Activated CD4-positive, alpha-beta memory T cell treated with anti-CD3 and anti-CD28 coated beads, Interleukin-2, amount 10 ng/mL, durations not matched to agents 7 days and 5 days (primary cell): ENCODE measurements at regions not wholly inside any gene's neighbourhood (a gene's known extent, or its start where the extent isn't known, plus 50 kb on each side); places are given as distances from the start of the nearest gene placed in this dataset.
"Not testable (repeated sequence)": the region's sequence is repeated elsewhere in the genome, so short reads cannot be mapped to it uniquely, and the experiment has no call there.

ENCODE experiments used
- CTCF ChIA-PET: fragments of 350-600 bp; sonication (Branson Sonifier 250); formaldehyde crosslinking; loops from one replicate; lab custom pipeline; 2021; ENCODE audit warnings: antibody characterized with exemption, inconsistent platforms; lab: Charles Lee
- POLR2A ChIA-PET: fragments of 350-600 bp; sonication (Branson Sonifier 250); formaldehyde crosslinking; loops from one replicate; lab custom pipeline; 2021; ENCODE audit warnings: antibody characterized with exemption; lab: Charles Lee
- DNase-seq: peaks from one replicate; pipeline ENCODE4 v3.0.0-alpha.2; 2020
- H3K27ac Mint-ChIP-seq: one replicate; pipeline ENCODE4 v1.8.0; 2021; ENCODE audit warnings: mild to moderate bottlenecking, mixed read lengths
- H3K27me3 Mint-ChIP-seq: one replicate; pipeline ENCODE4 v1.8.0; 2021; ENCODE audit warnings: mixed read lengths
- H3K36me3 Mint-ChIP-seq: one replicate; pipeline ENCODE4 v1.8.0; 2021; ENCODE audit warnings: low read depth, mixed read lengths
- H3K4me1 Mint-ChIP-seq: one replicate; pipeline ENCODE4 v1.8.0; 2021; ENCODE audit warnings: mixed read lengths
- H3K4me3 Mint-ChIP-seq: one replicate; pipeline ENCODE4 v1.8.0; 2021; ENCODE audit warnings: mild to moderate bottlenecking, mixed read lengths
- H3K9me3 Mint-ChIP-seq: one replicate; pipeline ENCODE4 v1.8.0; 2021; ENCODE audit warnings: mixed read lengths

DNA sequence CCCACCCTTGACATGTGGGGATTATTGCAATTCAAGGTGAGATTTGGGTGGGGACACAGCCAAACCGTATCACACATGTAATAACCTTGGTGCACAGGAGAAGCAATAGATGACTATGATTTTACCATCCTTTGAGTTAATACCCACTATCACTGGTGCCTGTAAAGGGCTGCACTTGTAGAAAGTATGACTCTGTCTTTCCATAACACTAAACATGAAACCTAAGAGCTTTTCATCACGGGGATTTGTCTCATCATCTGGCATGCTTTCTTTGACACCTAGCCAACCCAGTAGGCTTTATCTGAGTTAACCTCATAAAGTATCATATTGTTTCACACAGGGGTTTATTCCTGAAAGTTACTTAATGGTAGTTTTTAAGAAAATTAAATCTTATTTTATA lies 188.9 kb upstream of the TNC start:
- Mint-ChIP-seq H3K27ac (no peak overlapping the region), H3K4me3 (no peak overlapping the region), H3K27me3 (peaks cover 2% of the 10 kb centered on the region), H3K4me1 (no peaks in the 10 kb centered on the region), H3K9me3 (no peaks in the 10 kb centered on the region), H3K36me3 (no peaks in the 10 kb centered on the region)
- ChIA-PET POLR2A (no interaction called here), CTCF (no interaction called here)
- DNase-seq = no peak

DNA sequence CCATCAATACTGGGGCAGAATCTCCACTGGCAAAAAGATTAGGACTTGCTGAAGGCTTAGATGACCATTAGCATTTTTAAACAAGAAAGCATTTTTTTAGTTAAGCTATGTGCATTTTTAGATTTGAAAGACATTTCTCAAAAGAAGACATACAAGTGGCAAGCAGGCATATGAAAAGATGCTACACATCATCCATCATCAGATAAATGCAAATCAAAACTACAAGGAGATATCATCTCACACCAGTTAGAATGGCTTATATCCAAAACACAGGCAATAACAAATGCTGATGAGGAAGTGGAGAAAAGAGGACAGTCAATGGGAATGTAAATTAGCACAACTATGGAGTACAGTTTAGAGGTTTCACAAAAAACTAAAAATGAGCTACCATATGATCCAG lies 195.6 kb upstream of the TNC start:
- Mint-ChIP-seq H3K36me3 (no peaks in the 10 kb centered on the region), H3K27me3 (peaks cover 4% of the 10 kb centered on the region), H3K27ac (no peak overlapping the region), H3K4me3 (no peak overlapping the region), H3K9me3 (peaks cover 2% of the 10 kb centered on the region), H3K4me1 (no peaks in the 10 kb centered on the region)
- ChIA-PET POLR2A (no interaction called here), CTCF (no interaction called here)
- no peak for DNase-seq

DNA sequence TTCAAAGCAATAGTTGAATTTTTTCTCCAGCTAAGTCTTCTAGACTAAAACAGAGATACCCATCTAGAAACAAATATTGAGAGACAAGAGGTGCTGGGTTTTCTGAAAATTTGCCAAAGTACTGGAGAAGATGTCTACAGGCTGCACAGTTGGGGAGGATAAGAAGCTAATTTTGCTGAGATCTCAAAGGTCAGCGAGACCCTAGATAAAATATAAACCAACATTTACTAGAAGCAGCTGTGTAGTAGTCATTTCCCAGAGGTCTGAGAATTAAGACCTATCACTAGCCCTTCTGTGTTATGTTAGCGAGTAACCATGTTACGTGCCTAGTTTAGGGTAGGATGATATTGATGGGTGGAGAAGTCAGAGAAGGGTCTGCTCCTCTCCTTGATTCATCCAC lies 208.5 kb upstream of the TNC start:
- ChIA-PET POLR2A (no interaction called here), CTCF (no interaction called here)
- no peaks in the 10 kb centered on the region for H3K27me3 Mint-ChIP-seq
- H3K9me3 Mint-ChIP-seq = no peaks in the 10 kb centered on the region
- DNase-seq = no peak
- H3K36me3 Mint-ChIP-seq = no peaks in the 10 kb centered on the region
- no peaks in the 10 kb centered on the region for H3K4me1 Mint-ChIP-seq
- H3K27ac Mint-ChIP-seq = no peak overlapping the region
- no peak overlapping the region for H3K4me3 Mint-ChIP-seq

DNA sequence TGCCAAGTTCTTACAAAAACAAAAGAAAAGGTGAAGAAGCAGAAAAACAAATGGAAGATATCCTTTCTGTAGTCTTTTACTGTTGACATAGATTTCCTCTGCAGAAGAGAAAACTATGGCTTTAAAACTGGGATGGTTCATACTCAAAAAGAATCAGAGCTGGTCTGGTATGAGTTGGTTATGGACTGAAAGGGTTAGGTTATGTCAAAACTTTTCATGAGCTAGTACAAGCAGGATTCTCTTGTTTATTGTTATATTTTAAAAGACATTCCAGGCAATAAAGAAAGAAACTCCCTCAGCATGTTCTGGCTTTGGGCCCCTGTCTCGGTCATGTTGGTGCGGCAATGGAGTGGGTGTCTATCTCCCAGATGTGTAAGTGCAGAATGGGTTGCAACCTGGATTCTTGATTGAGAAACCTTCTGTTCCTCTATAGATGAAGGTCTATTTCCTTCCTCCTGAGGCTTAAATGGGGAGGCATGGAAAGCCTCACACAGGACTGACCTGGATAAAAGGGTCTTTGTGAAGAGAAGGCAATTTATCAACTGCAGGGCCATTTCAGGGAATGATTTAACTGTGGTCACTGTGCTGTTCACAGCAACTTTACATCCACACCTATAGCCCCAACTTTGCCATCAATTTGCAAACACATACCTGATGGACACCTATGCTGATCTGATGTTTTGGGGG lies 209.6 kb upstream of the TNC start:
- Mint-ChIP-seq H3K4me3 (no peak overlapping the region), H3K27me3 (no peaks in the 10 kb centered on the region), H3K9me3 (no peaks in the 10 kb centered on the region), H3K36me3 (no peaks in the 10 kb centered on the region), H3K4me1 (no peaks in the 10 kb centered on the region), H3K27ac (no peak overlapping the region)
- ChIA-PET CTCF (no interaction called here), POLR2A (no interaction called here)
- no peak for DNase-seq

DNA sequence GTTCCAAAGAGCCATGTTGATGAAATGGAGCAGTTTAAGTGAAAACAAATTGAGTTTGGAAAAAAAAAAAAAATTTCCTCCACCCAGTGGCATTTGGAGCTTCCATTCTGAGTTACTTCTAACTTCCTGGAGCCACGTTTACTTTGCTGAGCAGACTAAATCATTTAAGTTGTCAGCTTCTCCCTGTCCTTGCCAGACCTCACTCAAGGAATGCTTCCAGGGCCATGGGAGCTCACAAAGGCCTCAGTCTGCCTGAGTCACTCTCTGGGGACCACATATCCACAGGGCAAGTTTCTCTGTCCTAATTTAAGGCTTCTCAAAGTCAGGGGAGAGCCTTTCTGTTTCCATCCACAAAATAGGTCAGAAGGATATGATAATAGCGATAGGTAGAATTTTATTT lies 210.3 kb upstream of the TNC start:
- H3K9me3 Mint-ChIP-seq = no peaks in the 10 kb centered on the region
- no peaks in the 10 kb centered on the region for H3K36me3 Mint-ChIP-seq
- DNase-seq = no peak
- H3K27me3 Mint-ChIP-seq = no peaks in the 10 kb centered on the region
- CTCF ChIA-PET = no interaction called here
- H3K27ac Mint-ChIP-seq = no peak overlapping the region
- no peaks in the 10 kb centered on the region for H3K4me1 Mint-ChIP-seq
- no peak overlapping the region for H3K4me3 Mint-ChIP-seq
- POLR2A ChIA-PET = no interaction called here

DNA sequence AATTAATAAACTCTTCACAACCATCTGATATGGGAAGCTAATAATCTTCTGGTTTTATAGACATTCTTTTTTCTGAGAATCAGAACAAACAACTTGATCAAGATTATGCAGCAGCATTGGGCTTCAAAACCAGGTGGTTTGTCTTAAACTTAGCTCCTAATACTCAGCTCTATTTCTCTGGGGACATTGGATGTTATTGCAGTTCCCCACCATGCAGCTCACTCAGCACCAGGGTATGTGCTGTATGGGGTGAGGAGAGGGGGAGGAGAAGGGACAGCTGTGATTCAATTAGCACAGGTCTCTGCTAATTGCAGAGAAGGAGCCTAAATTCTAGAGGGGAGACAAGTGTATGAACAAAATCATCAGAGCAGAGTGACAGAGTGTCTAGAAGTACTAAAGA lies 210.7 kb upstream of the TNC start:
- Mint-ChIP-seq H3K27me3 (no peaks in the 10 kb centered on the region), H3K27ac (no peak overlapping the region), H3K9me3 (no peaks in the 10 kb centered on the region), H3K36me3 (no peaks in the 10 kb centered on the region), H3K4me1 (no peaks in the 10 kb centered on the region), H3K4me3 (no peak overlapping the region)
- ChIA-PET CTCF (no interaction called here), POLR2A (no interaction called here)
- DNase-seq = no peak

DNA sequence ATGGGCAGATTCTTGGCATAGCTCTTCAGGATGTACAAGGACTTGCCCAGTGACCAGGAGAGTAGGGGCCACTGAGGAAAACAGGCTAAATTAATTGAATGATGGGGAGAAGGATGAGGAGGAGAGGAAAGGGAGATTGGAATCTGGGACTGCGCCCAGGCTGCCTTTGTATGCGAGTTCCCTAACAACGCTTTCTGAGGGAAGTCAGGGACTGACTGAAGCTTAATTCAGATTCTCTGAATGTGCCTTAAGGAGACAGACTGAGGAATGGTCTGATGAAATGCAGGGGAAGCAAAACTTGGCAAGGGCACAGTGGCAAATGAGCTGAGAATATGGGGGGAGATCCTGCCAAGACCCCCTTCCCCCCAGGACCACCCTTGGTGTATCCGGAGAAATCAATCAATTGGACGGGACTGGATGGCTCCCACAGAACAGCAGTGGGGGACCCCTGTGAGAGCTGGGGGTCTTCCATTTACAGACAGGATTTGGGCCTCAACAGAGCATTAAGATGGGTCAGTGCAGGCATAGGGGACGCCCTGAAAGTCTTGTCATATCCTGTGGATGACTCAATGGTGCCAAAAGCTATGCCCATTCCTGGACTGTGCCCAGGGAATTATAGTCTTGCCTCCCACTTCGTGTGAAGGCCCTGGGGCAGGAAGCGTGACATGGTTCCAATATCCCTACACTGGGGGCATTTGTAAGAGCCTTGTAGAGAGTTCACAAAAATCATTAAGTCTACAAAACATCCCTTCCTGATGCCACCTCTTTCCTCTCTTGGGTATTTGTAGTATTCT lies 215.5 kb upstream of the TNC start:
- no peak for DNase-seq
- Mint-ChIP-seq H3K27me3 (no peaks in the 10 kb centered on the region), H3K9me3 (no peaks in the 10 kb centered on the region), H3K27ac (no peak overlapping the region), H3K4me3 (no peak overlapping the region), H3K4me1 (no peaks in the 10 kb centered on the region), H3K36me3 (no peaks in the 10 kb centered on the region)
- CTCF ChIA-PET = no interaction called here
- POLR2A ChIA-PET = no interaction called here

DNA sequence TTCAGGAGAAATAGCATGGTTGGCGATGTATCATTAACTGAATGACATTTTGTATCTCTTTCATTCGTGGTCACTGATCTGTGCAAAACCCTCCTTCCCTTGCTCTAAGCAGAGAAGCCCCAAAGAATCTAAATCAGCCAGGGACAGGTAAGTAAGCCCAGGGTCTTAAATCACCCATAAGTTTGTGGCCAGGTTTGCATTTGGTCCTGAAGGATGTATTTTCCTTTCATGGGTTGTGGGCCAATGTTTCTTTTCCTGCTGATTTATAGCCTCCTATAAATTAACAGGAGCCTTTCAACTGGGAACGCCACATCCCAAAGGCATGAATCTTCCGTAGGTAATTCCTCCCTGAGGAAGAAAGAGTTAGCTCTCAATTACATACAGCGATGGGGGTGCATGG lies 217.5 kb upstream of the TNC start:
- Mint-ChIP-seq H3K36me3 (no peaks in the 10 kb centered on the region), H3K27ac (no peak overlapping the region), H3K4me1 (no peaks in the 10 kb centered on the region), H3K4me3 (no peak overlapping the region), H3K9me3 (no peaks in the 10 kb centered on the region), H3K27me3 (no peaks in the 10 kb centered on the region)
- no peak for DNase-seq
- CTCF ChIA-PET = no interaction called here
- POLR2A ChIA-PET = no interaction called here

DNA sequence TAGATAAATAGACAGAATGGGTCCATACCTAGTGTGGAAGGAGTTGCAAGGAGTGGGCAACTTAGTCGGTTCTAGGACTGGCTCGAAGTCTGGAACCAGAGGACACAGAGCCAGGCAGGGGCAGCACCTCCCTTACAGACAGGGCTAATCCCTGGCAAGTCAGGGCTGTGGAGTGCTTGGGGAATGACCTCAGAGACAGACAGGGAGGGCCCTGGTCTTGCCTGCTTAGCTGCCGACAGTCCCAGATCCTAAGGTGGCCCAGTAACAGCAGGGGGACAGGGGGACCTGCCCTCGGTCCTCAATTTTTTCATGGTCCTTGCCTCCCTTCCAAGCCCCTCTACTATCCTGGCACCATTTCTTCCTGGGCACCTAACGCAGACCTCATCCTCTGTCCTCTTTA lies 222.4 kb upstream of the TNC start:
- Mint-ChIP-seq H3K27ac (no peak overlapping the region), H3K36me3 (no peaks in the 10 kb centered on the region), H3K4me3 (no peak overlapping the region), H3K9me3 (no peaks in the 10 kb centered on the region), H3K4me1 (no peaks in the 10 kb centered on the region), H3K27me3 (peaks cover 7% of the 10 kb centered on the region)
- ChIA-PET POLR2A (no interaction called here), CTCF (no interaction called here)
- no peak for DNase-seq

DNA sequence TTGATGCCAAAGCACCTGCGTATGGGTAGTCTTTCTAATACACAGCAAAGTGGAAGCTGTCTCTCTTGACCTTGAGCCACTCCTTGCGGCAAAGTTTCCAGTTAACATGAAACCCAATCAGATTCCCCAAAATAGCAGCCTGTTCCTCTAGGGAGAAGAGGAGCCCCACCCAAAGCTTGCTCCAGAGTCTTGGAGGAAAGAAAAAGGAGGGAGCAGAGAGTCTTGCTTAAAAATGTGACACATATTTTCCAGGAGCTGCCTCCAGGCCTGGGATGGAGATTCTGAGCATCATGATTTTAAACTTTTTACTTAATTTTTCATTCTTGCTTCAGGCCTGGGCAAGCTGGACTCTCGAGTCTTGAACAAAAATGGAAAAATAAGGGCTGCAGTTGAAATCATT lies 223.5 kb upstream of the TNC start:
- ChIA-PET CTCF (no interaction called here), POLR2A (no interaction called here)
- Mint-ChIP-seq H3K27me3 (peaks cover 7% of the 10 kb centered on the region), H3K27ac (no peak overlapping the region), H3K4me3 (no peak overlapping the region), H3K4me1 (no peaks in the 10 kb centered on the region), H3K36me3 (no peaks in the 10 kb centered on the region), H3K9me3 (no peaks in the 10 kb centered on the region)
- DNase-seq = no peak

DNA sequence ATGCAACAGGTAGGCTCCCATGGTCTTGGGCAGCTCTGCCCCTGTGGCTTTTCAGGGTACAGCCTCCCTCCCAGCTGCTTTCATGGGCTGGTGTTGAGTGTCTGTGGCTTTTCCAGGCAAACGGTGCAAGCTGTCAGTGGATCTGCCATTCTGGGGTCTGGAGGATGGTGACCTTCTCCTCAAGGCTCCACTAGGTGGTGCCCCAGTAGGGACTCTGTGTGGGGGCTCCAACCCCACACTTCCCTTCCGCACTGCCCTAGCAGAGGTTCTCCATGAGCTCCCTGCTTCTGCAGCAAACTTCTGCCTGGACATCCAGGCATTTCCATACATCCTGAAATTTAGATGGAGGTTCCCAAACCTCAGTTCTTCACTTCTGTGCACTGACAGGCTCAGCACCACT lies 229.8 kb upstream of the TNC start:
- DNase-seq, H3K4me3 Mint-ChIP-seq, H3K27ac Mint-ChIP-seq, H3K36me3 Mint-ChIP-seq, POLR2A ChIA-PET, CTCF ChIA-PET, H3K4me1 Mint-ChIP-seq, H3K9me3 Mint-ChIP-seq, H3K27me3 Mint-ChIP-seq: not testable (repeated sequence)

DNA sequence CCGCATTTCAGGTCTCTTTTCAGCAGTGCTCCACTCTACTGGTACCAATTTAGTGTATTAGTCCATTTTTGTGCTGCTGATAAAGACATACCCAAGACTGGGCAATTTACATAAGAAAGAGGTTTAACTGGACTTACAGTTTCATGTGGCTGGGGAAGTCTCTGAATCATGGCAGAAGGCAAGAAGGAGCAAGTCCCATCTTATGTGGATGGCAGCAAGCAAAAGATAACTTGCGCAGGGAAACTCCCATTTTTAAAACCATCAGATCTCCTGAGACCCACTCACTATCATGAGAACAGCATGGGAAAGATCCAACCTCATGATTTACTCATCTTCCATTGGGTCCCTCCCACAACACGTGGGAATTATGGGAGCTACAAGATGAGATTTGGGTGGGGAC lies 231.0 kb upstream of the TNC start:
- H3K9me3 Mint-ChIP-seq, CTCF ChIA-PET, POLR2A ChIA-PET, H3K27me3 Mint-ChIP-seq, H3K36me3 Mint-ChIP-seq, H3K27ac Mint-ChIP-seq, H3K4me3 Mint-ChIP-seq, DNase-seq, H3K4me1 Mint-ChIP-seq: not testable (repeated sequence)

DNA sequence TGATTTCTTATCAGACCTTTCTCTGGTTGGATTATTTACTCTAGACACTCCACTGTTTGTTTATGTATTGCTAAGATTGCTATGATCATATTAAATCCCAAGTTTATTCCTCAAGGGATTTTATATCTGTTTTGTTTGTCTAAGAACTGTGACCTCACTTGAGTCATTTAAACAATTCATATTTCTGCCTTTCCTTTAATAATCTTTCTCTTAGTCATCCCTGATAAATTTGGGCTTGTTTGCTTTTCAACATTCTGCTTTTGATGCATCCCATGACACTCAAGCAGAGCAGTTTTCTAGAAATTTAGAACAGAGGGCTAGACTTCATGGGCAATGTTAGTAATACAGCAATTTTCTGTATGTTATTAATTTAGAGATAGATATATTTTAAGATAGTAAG lies 231.6 kb upstream of the TNC start:
- Mint-ChIP-seq H3K9me3 (no peaks in the 10 kb centered on the region), H3K4me1 (peaks cover 2% of the 10 kb centered on the region), H3K4me3 (no peak overlapping the region), H3K27ac (no peak overlapping the region), H3K27me3 (no peaks in the 10 kb centered on the region), H3K36me3 (no peaks in the 10 kb centered on the region)
- no peak for DNase-seq
- ChIA-PET POLR2A (no interaction called here), CTCF (no interaction called here)

DNA sequence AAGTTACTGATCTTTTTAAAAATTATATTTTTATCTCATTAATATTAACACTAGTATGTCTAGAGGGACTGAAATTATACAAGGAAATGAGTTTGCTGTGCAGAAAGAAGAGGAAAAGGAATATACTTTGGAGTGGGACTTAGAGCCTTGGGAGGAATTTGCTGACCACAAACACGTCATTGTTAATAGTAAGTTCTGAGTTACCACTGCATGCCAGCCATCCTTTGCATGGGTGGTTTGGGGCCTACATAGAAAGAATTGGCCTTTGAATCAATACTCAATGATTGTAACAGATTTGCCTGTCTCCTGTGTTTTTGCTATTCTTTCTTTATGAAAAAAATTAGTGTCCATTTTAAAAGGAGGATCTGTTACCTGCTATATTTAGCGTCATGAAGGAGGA lies 232.6 kb upstream of the TNC start:
- Mint-ChIP-seq H3K4me3 (no peak overlapping the region), H3K27ac (no peak overlapping the region), H3K9me3 (no peaks in the 10 kb centered on the region), H3K27me3 (no peaks in the 10 kb centered on the region), H3K36me3 (no peaks in the 10 kb centered on the region), H3K4me1 (peaks cover 2% of the 10 kb centered on the region)
- CTCF ChIA-PET = interaction anchor here (0.7 kb wide), 1 partner anchor 150 kb away, joined by 5 read pairs; no protein-coding TSS in a partner anchor
- DNase-seq = no peak
- POLR2A ChIA-PET = no interaction called here
